Right hindlimb (tissue), 1 donor: ENCODE measurements at regions not wholly inside any gene's neighbourhood (a gene's known extent, or its start where the extent isn't known, plus 50 kb on each side); places are given as distances from the start of the nearest gene placed in this dataset.

Source experiments
- DNase-seq: peaks from one replicate; pipeline ENCODE4 v3.0.0-alpha.2; 2018

DNA sequence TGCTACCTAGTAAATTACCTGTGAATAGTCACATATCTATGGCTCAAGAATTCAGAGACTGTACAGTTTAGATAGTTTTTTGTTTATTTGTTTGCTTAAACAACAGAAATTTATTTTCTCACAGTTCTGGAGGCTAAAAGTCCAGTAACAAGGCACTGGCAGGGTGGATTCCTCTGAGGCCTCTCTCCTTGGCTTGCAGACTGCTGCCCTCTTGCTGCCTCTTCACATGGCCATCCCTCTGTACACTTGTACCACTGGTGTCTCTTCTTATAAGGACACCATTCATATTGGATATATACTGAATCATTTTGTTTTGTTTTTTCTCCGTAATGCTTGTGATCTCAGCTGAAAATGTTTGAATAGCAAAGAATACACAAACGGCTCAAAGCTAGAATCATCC lies 56.4 kb upstream of the MIR17HG start:
- no peak for DNase-seq

DNA sequence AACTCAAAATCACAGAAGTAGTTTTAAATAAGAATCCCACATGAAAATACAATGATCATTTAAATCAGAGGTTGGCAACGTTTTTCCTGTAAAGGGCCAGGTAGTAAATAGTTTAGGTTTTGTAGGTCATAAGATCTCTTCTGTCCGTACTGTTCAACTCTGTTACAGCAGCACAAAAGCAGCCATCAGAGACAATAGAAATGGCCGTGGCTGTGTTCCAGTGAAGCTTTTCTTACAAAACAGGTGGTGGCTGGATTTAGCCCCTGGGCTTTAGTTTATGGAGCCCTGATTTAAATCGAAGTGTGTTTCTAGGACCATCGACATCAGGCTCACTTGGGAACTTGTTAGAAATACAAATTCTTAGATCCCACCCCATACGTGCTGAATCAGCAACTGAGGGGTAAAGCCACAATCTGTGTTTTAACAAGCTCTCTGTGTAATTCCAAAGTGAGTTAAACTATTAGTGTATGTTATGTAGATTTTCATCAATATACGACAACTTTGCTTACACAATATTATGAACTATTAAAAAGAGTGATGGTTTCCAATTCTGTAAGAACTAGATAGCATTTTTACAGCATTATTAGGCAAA lies 54.8 kb upstream of the MIR17HG start:
- DNase-seq: peak; percentile 40

DNA sequence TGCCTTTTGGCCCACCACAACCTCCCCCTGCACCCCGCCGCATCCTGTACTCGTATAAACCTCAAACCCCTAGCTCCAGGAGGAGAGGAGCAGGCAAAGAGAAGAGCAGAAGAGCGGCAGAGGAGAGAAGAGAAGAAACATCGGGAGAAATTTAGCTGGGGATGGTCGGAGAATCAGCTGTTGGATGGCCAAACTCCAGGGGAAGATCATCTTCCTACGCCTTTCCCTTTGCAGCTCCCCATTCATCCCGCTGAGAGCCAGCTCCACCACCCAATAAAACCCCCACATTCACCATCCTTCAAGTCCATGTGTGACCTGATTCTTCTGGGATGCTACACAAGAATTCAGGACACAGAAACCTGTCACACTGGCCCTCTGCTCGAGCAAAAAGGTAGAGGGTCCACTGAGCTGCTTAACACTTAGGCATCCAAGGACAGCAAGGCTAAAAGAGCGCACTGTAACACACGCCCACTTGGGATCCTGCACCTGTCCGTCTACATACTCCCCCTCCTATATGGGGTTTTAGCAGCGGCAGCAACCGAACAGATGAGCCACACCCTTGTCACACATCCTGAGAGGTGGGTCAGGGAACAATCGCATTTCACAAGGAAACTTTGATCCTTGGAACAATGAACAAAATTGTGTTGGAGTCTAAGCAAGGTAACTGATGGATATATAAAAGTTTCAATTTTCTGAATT lies 51.6 kb upstream of the MIR17HG start:
- DNase-seq: no peak

DNA sequence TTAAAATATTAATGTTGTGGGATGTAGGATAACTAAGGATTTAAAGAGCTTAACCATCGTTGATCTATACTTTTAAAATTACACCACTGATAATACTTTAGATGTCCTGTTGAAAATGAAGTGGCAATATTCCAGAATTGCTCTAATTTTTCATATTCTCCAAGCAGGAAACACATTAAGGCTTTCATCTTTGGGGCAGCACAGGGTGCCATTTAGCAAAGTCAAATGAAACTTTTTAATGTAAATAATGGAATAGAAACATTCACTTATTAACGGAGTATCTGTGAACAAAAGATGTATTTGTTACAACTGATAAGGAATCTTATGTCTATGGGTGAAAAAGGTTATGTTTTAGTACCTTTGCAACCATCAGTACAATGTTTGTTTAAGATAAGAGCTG lies 50.0 kb upstream of the MIR17HG start:
- DNase-seq: no peak
